Activated CD8-positive, alpha-beta memory T cell treated with anti-CD3 and anti-CD28 coated beads, Interleukin-2, amount 10 ng/mL, durations not matched to agents 7 days and 5 days (primary cell): ENCODE measurements at regions not wholly inside any gene's neighbourhood (a gene's known extent, or its start where the extent isn't known, plus 50 kb on each side); places are given as distances from the start of the nearest gene placed in this dataset.

ENCODE experiments used
- ATAC-seq: fragments of 150-1000 bp; cut with Tn5 transposase; one replicate; pipeline ENCODE4 v1.10.0; 2021; ENCODE audit warnings: moderate library complexity
- CTCF ChIA-PET: fragments of 350-600 bp; sonication (Branson Sonifier 250); formaldehyde crosslinking; loops from one replicate; lab custom pipeline; 2021; ENCODE audit warnings: antibody characterized with exemption; lab: Charles Lee
- DNase-seq: peaks from one replicate; pipeline ENCODE4 v3.0.0-alpha.2; 2020
- H3K27ac Mint-ChIP-seq: one replicate; pipeline ENCODE4 v1.8.0; 2021; ENCODE audit warnings: mild to moderate bottlenecking, mixed read lengths
- H3K27me3 Mint-ChIP-seq: one replicate; pipeline ENCODE4 v1.8.0; 2021; ENCODE audit warnings: mixed read lengths
- H3K36me3 Mint-ChIP-seq: one replicate; pipeline ENCODE4 v1.8.0; 2021; ENCODE audit warnings: mild to moderate bottlenecking, mixed read lengths
- H3K4me1 Mint-ChIP-seq: one replicate; pipeline ENCODE4 v1.8.0; 2021; ENCODE audit warnings: mixed read lengths
- H3K4me3 Mint-ChIP-seq: one replicate; pipeline ENCODE4 v1.8.0; 2021; ENCODE audit warnings: mild to moderate bottlenecking, moderate library complexity, mixed read lengths
- H3K9me3 Mint-ChIP-seq: one replicate; pipeline ENCODE4 v1.8.0; 2022; ENCODE audit warnings: low read depth, mixed read lengths

- Mint-ChIP-seq H3K27ac (no peak overlapping the region), H3K9me3 (no peaks in the 10 kb centered on the region), H3K4me3 (no peak overlapping the region), H3K36me3 (no peaks in the 10 kb centered on the region), H3K4me1 (no peaks in the 10 kb centered on the region), H3K27me3 (peaks cover 18% of the 10 kb centered on the region)
- ATAC-seq (no peak), DNase-seq (no peak)
- CTCF ChIA-PET = no interaction called here
Measured at GRCh38 chr4:174144106-174144505, 139.4 kb downstream of the FBXO8 start.

GRCh38 chr4:174141876-174142275 lies 141.6 kb downstream of the FBXO8 start:
- DNase-seq = no peak
- ATAC-seq = no peak
- H3K4me1 Mint-ChIP-seq = no peaks in the 10 kb centered on the region
- CTCF ChIA-PET = no interaction called here
- H3K27ac Mint-ChIP-seq = no peak overlapping the region
- H3K36me3 Mint-ChIP-seq = no peaks in the 10 kb centered on the region
- H3K4me3 Mint-ChIP-seq = no peak overlapping the region
- peaks cover 10% of the 10 kb centered on the region for H3K27me3 Mint-ChIP-seq
- H3K9me3 Mint-ChIP-seq = no peaks in the 10 kb centered on the region

- Mint-ChIP-seq H3K4me3 (no peak overlapping the region), H3K4me1 (no peaks in the 10 kb centered on the region), H3K9me3 (no peaks in the 10 kb centered on the region), H3K36me3 (no peaks in the 10 kb centered on the region), H3K27me3 (peaks cover 8% of the 10 kb centered on the region), H3K27ac (no peak overlapping the region)
- DNase-seq = no peak
- no peak for ATAC-seq
- CTCF ChIA-PET = no interaction called here
Measured at GRCh38 chr4:174138616-174139015, 144.9 kb downstream of the FBXO8 start.

- Mint-ChIP-seq H3K36me3 (no peaks in the 10 kb centered on the region), H3K27me3 (peaks cover 8% of the 10 kb centered on the region), H3K9me3 (no peaks in the 10 kb centered on the region), H3K27ac (no peak overlapping the region), H3K4me1 (no peaks in the 10 kb centered on the region), H3K4me3 (no peak overlapping the region)
- no peak for ATAC-seq
- DNase-seq = no peak
- CTCF ChIA-PET = no interaction called here
Measured at GRCh38 chr4:174137698-174138097, 145.8 kb downstream of the FBXO8 start.

GRCh38 chr4:174135936-174136406 lies 147.5 kb downstream of the FBXO8 start:
- H3K27ac Mint-ChIP-seq = no peak overlapping the region
- H3K4me1 Mint-ChIP-seq = no peaks in the 10 kb centered on the region
- no peaks in the 10 kb centered on the region for H3K9me3 Mint-ChIP-seq
- CTCF ChIA-PET = no interaction called here
- ATAC-seq (no peak), DNase-seq (no peak)
- no peaks in the 10 kb centered on the region for H3K36me3 Mint-ChIP-seq
- peaks cover 5% of the 10 kb centered on the region for H3K27me3 Mint-ChIP-seq
- H3K4me3 Mint-ChIP-seq = no peak overlapping the region

GRCh38 chr4:174135530-174135929 lies 147.9 kb downstream of the FBXO8 start:
- no peak overlapping the region for H3K4me3 Mint-ChIP-seq
- DNase-seq (no peak), ATAC-seq (no peak)
- H3K27ac Mint-ChIP-seq = no peak overlapping the region
- CTCF ChIA-PET = no interaction called here
- no peaks in the 10 kb centered on the region for H3K36me3 Mint-ChIP-seq
- no peaks in the 10 kb centered on the region for H3K4me1 Mint-ChIP-seq
- H3K9me3 Mint-ChIP-seq = no peaks in the 10 kb centered on the region
- peaks cover 5% of the 10 kb centered on the region for H3K27me3 Mint-ChIP-seq

GRCh38 chr4:174134361-174134760 lies 149.1 kb downstream of the FBXO8 start:
- Mint-ChIP-seq H3K4me1 (no peaks in the 10 kb centered on the region), H3K4me3 (no peak overlapping the region), H3K9me3 (no peaks in the 10 kb centered on the region), H3K27me3 (peaks cover 5% of the 10 kb centered on the region), H3K27ac (no peak overlapping the region), H3K36me3 (no peaks in the 10 kb centered on the region)
- DNase-seq (no peak), ATAC-seq (no peak)
- CTCF ChIA-PET = no interaction called here

- Mint-ChIP-seq H3K9me3 (no peaks in the 10 kb centered on the region), H3K4me3 (no peak overlapping the region), H3K4me1 (no peaks in the 10 kb centered on the region), H3K27ac (no peak overlapping the region), H3K36me3 (no peaks in the 10 kb centered on the region), H3K27me3 (peaks cover 5% of the 10 kb centered on the region)
- ATAC-seq (no peak), DNase-seq (no peak)
- CTCF ChIA-PET = no interaction called here
Measured at GRCh38 chr4:174133551-174133950, 149.9 kb downstream of the FBXO8 start.

GRCh38 chr4:174131901-174132300 lies 151.6 kb downstream of the FBXO8 start:
- ATAC-seq (no peak), DNase-seq (no peak)
- Mint-ChIP-seq H3K27me3 (peaks cover 9% of the 10 kb centered on the region), H3K36me3 (no peaks in the 10 kb centered on the region), H3K4me3 (no peak overlapping the region), H3K9me3 (no peaks in the 10 kb centered on the region), H3K27ac (no peak overlapping the region), H3K4me1 (no peaks in the 10 kb centered on the region)
- CTCF ChIA-PET = no interaction called here

- Mint-ChIP-seq H3K9me3 (no peaks in the 10 kb centered on the region), H3K27me3 (peaks cover 36% of the 10 kb centered on the region), H3K4me1 (peaks cover 2% of the 10 kb centered on the region), H3K36me3 (no peaks in the 10 kb centered on the region), H3K4me3 (no peak overlapping the region), H3K27ac (no peak overlapping the region)
- CTCF ChIA-PET = no interaction called here
- DNase-seq (no peak), ATAC-seq (no peak)
Measured at GRCh38 chr4:174122705-174123104, 160.8 kb downstream of the FBXO8 start.

GRCh38 chr4:174120446-174121295 lies 162.8 kb downstream of the FBXO8 start:
- CTCF ChIA-PET = interaction anchor here (1.1 to 1.4 kb wide), 2 partner anchors 13 to 83 kb away, joined by 3 to 4 read pairs; no protein-coding TSS in a partner anchor
- Mint-ChIP-seq H3K4me3 (no peak overlapping the region), H3K36me3 (no peaks in the 10 kb centered on the region), H3K27ac (no peak overlapping the region), H3K27me3 (peaks cover 37% of the 10 kb centered on the region), H3K4me1 (peaks cover 2% of the 10 kb centered on the region), H3K9me3 (no peaks in the 10 kb centered on the region)
- DNase-seq (no peak), ATAC-seq (no peak)

- ATAC-seq = no peak
- no peaks in the 10 kb centered on the region for H3K36me3 Mint-ChIP-seq
- DNase-seq = no peak
- no peak overlapping the region for H3K4me3 Mint-ChIP-seq
- H3K9me3 Mint-ChIP-seq = no peaks in the 10 kb centered on the region
- peaks cover 2% of the 10 kb centered on the region for H3K4me1 Mint-ChIP-seq
- no peak overlapping the region for H3K27ac Mint-ChIP-seq
- H3K27me3 Mint-ChIP-seq = peaks cover 37% of the 10 kb centered on the region
- CTCF ChIA-PET = interaction anchor here (1.1 to 1.4 kb wide), 2 partner anchors 12 to 84 kb away, joined by 3 to 4 read pairs; no protein-coding TSS in a partner anchor
Measured at GRCh38 chr4:174119830-174120229, 163.6 kb downstream of the FBXO8 start.

- Mint-ChIP-seq H3K9me3 (no peaks in the 10 kb centered on the region), H3K27ac (no peak overlapping the region), H3K27me3 (peaks cover 34% of the 10 kb centered on the region), H3K36me3 (no peaks in the 10 kb centered on the region), H3K4me1 (peaks cover 2% of the 10 kb centered on the region), H3K4me3 (no peak overlapping the region)
- CTCF ChIA-PET = no interaction called here
- no peak for DNase-seq
- ATAC-seq = no peak
Measured at GRCh38 chr4:174119051-174119450, 164.4 kb downstream of the FBXO8 start.

GRCh38 chr4:174118171-174118570 lies 165.3 kb downstream of the FBXO8 start:
- Mint-ChIP-seq H3K9me3 (no peaks in the 10 kb centered on the region), H3K27ac (no peak overlapping the region), H3K4me3 (no peak overlapping the region), H3K4me1 (peaks cover 2% of the 10 kb centered on the region), H3K36me3 (no peaks in the 10 kb centered on the region), H3K27me3 (peaks cover 34% of the 10 kb centered on the region)
- CTCF ChIA-PET = no interaction called here
- ATAC-seq = no peak
- no peak for DNase-seq
